ENCODE measurements at regions not wholly inside any gene's neighbourhood (a gene's known extent, or its start where the extent isn't known, plus 50 kb on each side); places are given as distances from the start of the nearest gene placed in this dataset.

- Histone ChIP-seq H3K79me2 (ENCODE audit: control insufficient read depth, insufficient read depth, low read length) (no peaks in the 10 kb centered on the region), H4K20me1 (ENCODE audit: control insufficient read depth, extremely low read depth, insufficient read depth, low read length) (no peaks in the 10 kb centered on the region), H3K4me1 (ENCODE audit: control insufficient read depth, extremely low read depth, insufficient read depth, low read length) (peaks cover 16% of the 10 kb centered on the region), H3K9me3 (ENCODE audit: control insufficient read depth, low read depth, low read length) (no peaks in the 10 kb centered on the region), H3K36me3 (ENCODE audit: control insufficient read depth in 2 of 2, extremely low read depth in 1 of 2, insufficient read depth in 2 of 2, low read length in 2 of 2) (no peaks in the 10 kb centered on the region), H3K27me3 (ENCODE audit: control insufficient read depth, extremely low read depth, insufficient read depth, low read length) (no peaks in the 10 kb centered on the region), H3K9me1 (ENCODE audit: control insufficient read depth, extremely low read depth, insufficient read depth, low read length) (no peaks in the 10 kb centered on the region), H3K9ac (ENCODE audit: control insufficient read depth, extremely low read depth, insufficient read depth, low read length) (no peak overlapping the region), H3K27ac (ENCODE audit: control insufficient read depth, insufficient read depth, low read length) (no peak overlapping the region), H2AFZ (ENCODE audit: control insufficient read depth, low read length) (no peak overlapping the region), H3K4me3 (ENCODE audit: control insufficient read depth in 2 of 3, extremely low read depth in 1 of 3, insufficient read depth in 2 of 3, low read depth in 1 of 3, low read length in 3 of 3) (no peak overlapping the region), H3K4me2 (ENCODE audit: control insufficient read depth, extremely low read depth, insufficient read depth, low read depth, low read length) (no peak overlapping the region)
- FAIRE-seq (no peak), DNase-seq (ENCODE audit: low read depth, low spot score) (no peak)
- TF ChIP-seq EZH2 (IDR thresholded peaks at IDR 0.05; ENCODE audit: low read length) (no peak), CTCF (optimal IDR thresholded peaks at IDR 0.05 in 1 of 3, IDR thresholded peaks at IDR 0.05 in 1 of 3, conservative IDR thresholded peaks at IDR 0.05 in 1 of 3; ENCODE audit: extremely low read depth in 1 of 3, insufficient read depth in 2 of 3, low read length in 3 of 3) (no peak)
- dilution Hi-C loops (cut with MboI; ENCODE audit: extremely low pct_ligation_motif_present, low sequenced_read_pairs) = no loop called here
Observed at GRCh38 chr4:14293582-14293981, 666.1 kb upstream of the BOD1L1 start.

GRCh38 chr4:14294611-14295010, 667.1 kb upstream of the BOD1L1 start:
- no peak overlapping the region for H3K9ac ChIP-seq (ENCODE audit: control insufficient read depth, extremely low read depth, insufficient read depth, low read length)
- DNase-seq (ENCODE audit: low read depth, low spot score) (no peak), FAIRE-seq (no peak)
- H3K4me1 ChIP-seq (ENCODE audit: control insufficient read depth, extremely low read depth, insufficient read depth, low read length) = peaks cover 9% of the 10 kb centered on the region
- no peaks in the 10 kb centered on the region for H3K27me3 ChIP-seq (ENCODE audit: control insufficient read depth, extremely low read depth, insufficient read depth, low read length)
- dilution Hi-C loops (cut with MboI; ENCODE audit: extremely low pct_ligation_motif_present, low sequenced_read_pairs) = no loop called here
- H3K9me3 ChIP-seq (ENCODE audit: control insufficient read depth, low read depth, low read length) = no peaks in the 10 kb centered on the region
- H3K36me3 ChIP-seq (ENCODE audit: control insufficient read depth in 2 of 2, extremely low read depth in 1 of 2, insufficient read depth in 2 of 2, low read length in 2 of 2) = no peaks in the 10 kb centered on the region
- no peak overlapping the region for H3K27ac ChIP-seq (ENCODE audit: control insufficient read depth, insufficient read depth, low read length)
- no peaks in the 10 kb centered on the region for H3K79me2 ChIP-seq (ENCODE audit: control insufficient read depth, insufficient read depth, low read length)
- no peaks in the 10 kb centered on the region for H3K9me1 ChIP-seq (ENCODE audit: control insufficient read depth, extremely low read depth, insufficient read depth, low read length)
- TF ChIP-seq EZH2 (IDR thresholded peaks at IDR 0.05; ENCODE audit: low read length) (no peak), CTCF (optimal IDR thresholded peaks at IDR 0.05 in 1 of 3, IDR thresholded peaks at IDR 0.05 in 1 of 3, conservative IDR thresholded peaks at IDR 0.05 in 1 of 3; ENCODE audit: extremely low read depth in 1 of 3, insufficient read depth in 2 of 3, low read length in 3 of 3) (no peak)
- H3K4me3 ChIP-seq (ENCODE audit: control insufficient read depth in 2 of 3, extremely low read depth in 1 of 3, insufficient read depth in 2 of 3, low read depth in 1 of 3, low read length in 3 of 3) = no peak overlapping the region
- no peak overlapping the region for H3K4me2 ChIP-seq (ENCODE audit: control insufficient read depth, extremely low read depth, insufficient read depth, low read depth, low read length)
- H4K20me1 ChIP-seq (ENCODE audit: control insufficient read depth, extremely low read depth, insufficient read depth, low read length) = no peaks in the 10 kb centered on the region
- no peak overlapping the region for H2AFZ ChIP-seq (ENCODE audit: control insufficient read depth, low read length)
